IMR-90 (cell line): ENCODE measurements at regions not wholly inside any gene's neighbourhood (a gene's known extent, or its start where the extent isn't known, plus 50 kb on each side); places are given as distances from the start of the nearest gene placed in this dataset.

Experiments used
- ATAC-seq: fragments of 200-7000 bp; cut with Tn5 transposase; 2 replicates; pipeline ENCODE4 v1.9.1; 2020; ENCODE audit warnings: low read depth, mild to moderate bottlenecking, moderate library complexity
- BruUV-seq: library from RNA; stranded (reverse); fragments of 400-500 nt; replicated peaks from 2 replicates; lab custom pipeline; 2021; lab: Mats Ljungman, UMichigan
- CTCF ChIA-PET: fragments of 300-600 bp; formaldehyde crosslinking; extraction: SDS; loops from one replicate; lab custom pipeline; 2021; ENCODE audit warnings: antibody characterized with exemption; lab: Yijun Ruan, JAX
- POLR2A ChIA-PET: fragments of 300-600 bp; sonication (Branson Sonifier 250); formaldehyde crosslinking; loops from one replicate; lab custom pipeline; 2022; ENCODE audit warnings: antibody characterized with exemption; ENCODE audit not compliant: unreplicated experiment; lab: Charles Lee
- DNase-seq: peaks from one replicate; pipeline ENCODE4 v3.0.0; 2013
- H2AFZ ChIP-seq: replicated peaks from 2 replicates; pipeline ENCODE3; 2013; ENCODE audit warnings: low read length, mild to moderate bottlenecking; ENCODE audit not compliant: poor library complexity
- H2AK5ac ChIP-seq: 2 replicates; pipeline ENCODE4 v1.6.1; 2013; ENCODE audit warnings: low read depth, low read length, inconsistent platforms
- H2AK9ac ChIP-seq: replicated peaks from 2 replicates; pipeline ENCODE3; 2013; ENCODE audit warnings: mild to moderate bottlenecking, low read depth, low read length, moderate library complexity; ENCODE audit not compliant: poor library complexity
- H2BK120ac ChIP-seq: 2 replicates; pipeline ENCODE4 v1.6.1; 2013; ENCODE audit warnings: low read depth, low read length, inconsistent platforms
- H2BK15ac ChIP-seq: 3 replicates; pipeline ENCODE4 v1.6.1; 2013; ENCODE audit warnings: low read depth, low read length, inconsistent platforms
- H2BK20ac ChIP-seq: 2 replicates; pipeline ENCODE4 v1.6.1; 2013; ENCODE audit warnings: low read depth, mild to moderate bottlenecking, inconsistent platforms, low read length, moderate library complexity
- H2BK5ac ChIP-seq: 2 replicates; pipeline ENCODE4 v1.6.1; 2013; ENCODE audit warnings: mild to moderate bottlenecking, low read depth, low read length, inconsistent platforms; ENCODE audit not compliant: poor library complexity, severe bottlenecking
- H3K14ac ChIP-seq: replicated peaks from 2 replicates; pipeline ENCODE4 v1.6.1; 2013; ENCODE audit warnings: low read depth, low read length, inconsistent platforms
- H3K18ac ChIP-seq: 2 replicates; pipeline ENCODE4 v1.6.1; 2013; ENCODE audit warnings: low read depth, low read length, control low read depth
- H3K23ac ChIP-seq: 2 replicates; pipeline ENCODE4 v1.6.1; 2013; ENCODE audit warnings: low read depth, low read length, inconsistent platforms
- H3K27ac ChIP-seq: 2 replicates; pipeline ENCODE4 v1.5.1; 2013; ENCODE audit warnings: mild to moderate bottlenecking, control low read depth, low read length; ENCODE audit not compliant: insufficient read depth
- H3K27me3 ChIP-seq: 2 replicates; pipeline ENCODE4 v1.6.1; 2013; ENCODE audit warnings: low read length; ENCODE audit not compliant: control insufficient read depth, insufficient read depth
- H3K36me3 ChIP-seq: 2 replicates; pipeline ENCODE4 v1.6.1; 2013; ENCODE audit warnings: low read length, mixed read lengths; ENCODE audit not compliant: control insufficient read depth, insufficient read depth
- H3K4ac ChIP-seq: 2 replicates; pipeline ENCODE4 v1.6.1; 2013; ENCODE audit warnings: low read depth, low read length, inconsistent platforms
- H3K4me1 ChIP-seq: 2 replicates; pipeline ENCODE4 v1.6.1; 2013; ENCODE audit warnings: low read length, mixed read lengths; ENCODE audit not compliant: control insufficient read depth, insufficient read depth
- H3K4me2 ChIP-seq: 2 replicates; pipeline ENCODE4 v1.6.1; 2013; ENCODE audit warnings: low read depth, mild to moderate bottlenecking, control low read depth, low read length, moderate library complexity
- H3K4me3 ChIP-seq: 2 replicates; pipeline ENCODE4 v1.5.1; 2013; ENCODE audit warnings: low read depth, mild to moderate bottlenecking, control low read depth, low read length, moderate library complexity; ENCODE audit not compliant: insufficient read depth
- H3K56ac ChIP-seq: 2 replicates; pipeline ENCODE4 v1.6.1; 2013; ENCODE audit warnings: low read length, inconsistent platforms; ENCODE audit not compliant: insufficient read depth; ENCODE audit errors: extremely low read depth
- H3K79me1 ChIP-seq, 2 experiments: 2 replicates each; pipeline ENCODE4 v1.6.1; 2013; ENCODE audit warnings: low read length in 2 of 2, inconsistent platforms in 1 of 2, low read depth in 1 of 2
- H3K9ac ChIP-seq: 2 replicates; pipeline ENCODE4 v1.6.1; 2013; ENCODE audit warnings: low read depth, low read length, control low read depth
- H3K9me1 ChIP-seq: 2 replicates; pipeline ENCODE4 v1.6.1; 2013; ENCODE audit warnings: low read length, inconsistent platforms; ENCODE audit not compliant: insufficient read depth
- H3K9me3 ChIP-seq: 2 replicates; pipeline ENCODE4 v1.6.1; 2013; ENCODE audit warnings: low read length; ENCODE audit not compliant: control insufficient read depth, insufficient read depth
- H4K20me1 ChIP-seq: 2 replicates; pipeline ENCODE4 v1.6.1; 2013; ENCODE audit warnings: low read length, inconsistent platforms; ENCODE audit not compliant: insufficient read depth
- H4K5ac ChIP-seq: 2 replicates; pipeline ENCODE4 v1.6.1; 2013; ENCODE audit warnings: mild to moderate bottlenecking, low read depth, low read length, control low read depth
- H4K8ac ChIP-seq, 2 experiments: 2 replicates each; pipeline ENCODE4 v1.6.1; 2013; ENCODE audit warnings: low read depth in 2 of 2, low read length in 2 of 2, control low read depth in 1 of 2, inconsistent platforms in 1 of 2
- H4K91ac ChIP-seq: 2 replicates; pipeline ENCODE4 v1.6.1; 2013; ENCODE audit warnings: low read depth, low read length, inconsistent platforms; ENCODE audit not compliant: insufficient read depth
- MAFK ChIP-seq: IDR thresholded peaks from 2 replicates; pipeline ENCODE4 v1.6.1; 2012; ENCODE audit warnings: low read depth, low read length, improper control_type of control experiment
- MAZ ChIP-seq: IDR thresholded peaks from 2 replicates; pipeline ENCODE4 v1.6.1; 2012; ENCODE audit warnings: low read depth, mild to moderate bottlenecking, low read length, improper control_type of control experiment, moderate library complexity, borderline replicate concordance
- NFE2L2 ChIP-seq: fragments of 150-350 bp; IDR thresholded peaks from 2 replicates; pipeline ENCODE4 v1.6.1; 2016; ENCODE audit warnings: low read depth, mild to moderate bottlenecking, low read length
- RCOR1 ChIP-seq: IDR thresholded peaks from 2 replicates; pipeline ENCODE4 v1.6.1; 2012; ENCODE audit warnings: mild to moderate bottlenecking, low read length, improper control_type of control experiment; ENCODE audit not compliant: insufficient replicate concordance
- RFX5 ChIP-seq: IDR thresholded peaks from 2 replicates; pipeline ENCODE4 v1.8.0; 2012; ENCODE audit warnings: low read depth, mild to moderate bottlenecking, low read length, moderate library complexity
- SMC3 ChIP-seq: fragments of 150-350 bp; IDR thresholded peaks from 2 replicates; pipeline ENCODE4 v1.6.1; 2016; ENCODE audit warnings: low read depth, mild to moderate bottlenecking, antibody characterized with exemption, low read length, moderate library complexity
- USF2 ChIP-seq: fragments of 150-350 bp; IDR thresholded peaks from 2 replicates; pipeline ENCODE4 v1.6.1; 2017; ENCODE audit warnings: mild to moderate bottlenecking, antibody characterized with exemption, low read length, low read depth
- WGBS, 2 experiments: methylation state at CpG; one replicate each; pipeline versions ENCODE4 v1.1.5 to v1.1.7; 2013; ENCODE audit warnings: missing lambda C conversion rate in 2 of 2; ENCODE audit not compliant: insufficient read length in 1 of 2; ENCODE audit errors: extremely low coverage in 2 of 2; 5-methylcytosine and 5-hydroxymethylcytosine counted together
- dilution Hi-C: fragments of 300-500 bp; cut with HindIII; formaldehyde crosslinking; loops from one replicate; pipeline ENCODE4 v1.14.3; 2018; ENCODE audit warnings: low sequenced_read_pairs; ENCODE audit not compliant: unreplicated experiment
- in situ Hi-C: fragments of 300-500 bp; cut with MboI; formaldehyde crosslinking; loops from 3 replicates; pipeline ENCODE4 v1.14.3; 2019; ENCODE audit warnings: low sequenced_read_pairs, inconsistent platforms, mixed read lengths
- intact Hi-C: fragments of 100-400 bp; cut with micrococcal nuclease; formaldehyde crosslinking; loops from 2 replicates; pipeline ENCODE4 v1.10.0; 2022

DNA sequence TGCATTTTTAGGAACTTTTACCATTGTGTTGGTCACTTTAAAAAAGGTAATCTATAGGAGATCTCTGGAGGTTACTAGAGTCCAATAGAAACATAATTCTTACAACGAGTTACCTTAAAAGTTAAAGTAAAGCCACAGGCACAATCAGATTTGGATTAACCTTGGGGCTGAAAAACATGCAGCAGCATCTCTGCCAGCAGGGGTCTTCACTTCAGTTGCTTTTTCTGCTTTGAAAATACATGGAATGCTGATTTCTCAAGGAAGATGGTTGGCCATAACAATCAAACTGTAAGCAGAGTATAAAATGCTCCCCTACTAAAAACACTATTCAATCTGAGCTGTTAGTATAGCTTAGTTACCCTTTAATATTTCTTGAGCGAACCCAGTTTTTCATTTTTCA, 1072.3 kb upstream of the PCDH10 start:
- Histone ChIP-seq H3K27me3 (no peaks in the 10 kb centered on the region), H3K4ac (no peak overlapping the region), H3K14ac (no peak overlapping the region), H3K18ac (no peak overlapping the region), H3K27ac (no peak overlapping the region), H3K4me3 (no peak overlapping the region), H3K4me1 (no peaks in the 10 kb centered on the region), H3K56ac (no peak overlapping the region), H3K23ac (no peak overlapping the region), H2AK9ac (no peak overlapping the region), H3K79me1 (no peaks in the 10 kb centered on the region), H3K4me2 (no peak overlapping the region), H2BK15ac (no peak overlapping the region), H2BK20ac (no peak overlapping the region), H2BK5ac (no peak overlapping the region), H2AK5ac (no peak overlapping the region), H2AFZ (no peak overlapping the region), H4K20me1 (no peaks in the 10 kb centered on the region), H4K8ac (no peak overlapping the region), H3K9me3 (no peaks in the 10 kb centered on the region), H4K5ac (no peak overlapping the region), H4K91ac (no peak overlapping the region), H3K9ac (no peak overlapping the region), H2BK120ac (no peak overlapping the region), H3K9me1 (no peaks in the 10 kb centered on the region), H3K36me3 (no peaks in the 10 kb centered on the region)
- no peak for TF ChIP-seq MAZ
- no peak for TF ChIP-seq NFE2L2
- TF ChIP-seq USF2: no peak
- no peak for TF ChIP-seq MAFK
- TF ChIP-seq SMC3: no peak
- no peak for TF ChIP-seq RFX5
- no peak for TF ChIP-seq RCOR1
- POLR2A ChIA-PET: no interaction called here
- BruUV-seq: no TSS peak
- no CpG with 5 or more reads among the region's 2 CpGs for WGBS, 2 experiments
- dilution Hi-C loops: no loop called here
- in situ Hi-C loops: no loop called here
- DNase-seq (no peak), ATAC-seq (no peak)
- intact Hi-C loops: no loop called here
- CTCF ChIA-PET: no interaction called here
